GM19324 (cell line): ENCODE measurements at regions not wholly inside any gene's neighbourhood (a gene's known extent, or its start where the extent isn't known, plus 50 kb on each side); places are given as distances from the start of the nearest gene placed in this dataset.
"Not testable (repeated sequence)": the region's sequence is repeated elsewhere in the genome, so short reads cannot be mapped to it uniquely, and the experiment has no call there.

Experiments
- ATAC-seq: cut with Tn5 transposase; IDR thresholded peaks from one replicate; pipeline ENCODE4 v1.9.1; 2021; ENCODE audit warnings: mild to moderate bottlenecking, moderate library complexity; ENCODE audit not compliant: unreplicated experiment, low FRiP score

DNA sequence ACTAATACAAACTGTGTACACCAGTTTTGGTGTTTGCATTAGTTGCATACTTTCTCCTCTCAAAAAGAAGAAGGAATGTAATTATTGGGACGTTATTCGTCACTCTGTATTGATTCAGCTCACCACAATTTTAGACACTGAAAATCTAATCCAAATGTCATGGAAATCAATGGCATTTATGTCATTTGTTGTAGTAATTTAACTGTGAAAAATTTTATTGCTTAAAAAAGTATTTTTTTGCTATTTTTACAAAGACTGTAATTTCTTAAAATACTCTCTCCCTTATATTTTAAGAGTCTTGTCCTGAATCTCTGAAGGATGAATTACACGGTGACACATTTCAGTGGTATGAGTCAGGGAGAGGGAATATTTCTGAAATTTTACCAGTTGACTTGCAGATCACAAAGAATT lies 2117.6 kb downstream of the PCDH9 start:
- ATAC-seq, result no peak

DNA sequence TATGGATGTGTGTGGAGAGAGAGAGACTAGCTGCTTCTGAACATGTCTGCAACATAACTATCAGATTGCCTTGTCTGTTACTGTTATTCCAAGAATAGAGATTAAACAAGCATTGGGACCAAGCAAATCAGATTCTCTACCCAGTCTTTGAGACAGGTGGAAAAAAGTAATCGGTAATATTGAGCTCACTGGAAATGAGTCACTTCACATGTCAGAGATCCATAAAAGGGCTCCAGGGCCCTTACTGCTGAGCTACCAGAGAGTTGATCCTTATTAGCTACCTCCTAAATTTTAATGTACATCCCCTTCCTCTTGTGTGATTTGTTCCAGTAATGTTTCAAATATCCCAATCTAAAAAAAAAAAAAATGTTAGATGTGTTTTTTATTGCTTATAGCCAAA lies 2118.0 kb downstream of the PCDH9 start:
- no peak for ATAC-seq

DNA sequence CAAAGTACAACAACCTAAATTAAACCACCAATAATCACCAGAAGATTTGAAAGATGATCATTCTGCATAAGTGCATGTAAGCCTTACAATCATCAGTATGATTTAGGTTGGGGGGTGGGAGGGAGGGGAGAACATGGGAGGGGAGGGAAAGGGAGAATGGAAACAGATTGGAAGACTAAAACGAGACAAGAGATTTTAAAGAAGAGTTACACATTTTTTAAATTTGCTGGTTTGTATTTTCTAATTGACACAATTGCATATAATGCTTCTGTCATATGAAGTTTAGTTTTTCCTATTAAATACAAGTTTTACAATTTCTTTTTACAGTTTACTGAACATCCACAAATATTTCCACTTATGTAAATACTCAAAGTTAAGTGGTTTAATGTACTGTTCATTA lies 2118.9 kb downstream of the PCDH9 start:
- no peak for ATAC-seq

DNA sequence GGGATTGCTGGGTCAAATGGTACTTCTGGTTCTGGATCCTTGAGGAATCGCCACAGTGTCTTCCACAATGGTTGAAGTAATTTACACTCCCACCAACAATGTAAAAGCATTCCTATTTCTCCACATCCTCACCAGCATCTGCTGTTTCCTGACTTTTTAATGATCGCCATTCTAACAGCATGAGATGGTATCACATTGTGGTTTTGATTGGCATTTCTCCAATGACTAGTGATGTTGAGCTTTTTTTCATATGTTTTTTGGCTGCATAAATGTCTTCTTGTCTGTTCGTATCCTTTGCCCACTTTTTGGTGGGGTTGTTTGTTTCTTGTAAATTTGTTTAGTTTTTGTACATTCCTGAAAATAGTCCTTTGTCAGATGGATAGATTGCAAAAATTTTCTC lies 2125.7 kb downstream of the PCDH9 start:
- not testable (repeated sequence) for ATAC-seq

DNA sequence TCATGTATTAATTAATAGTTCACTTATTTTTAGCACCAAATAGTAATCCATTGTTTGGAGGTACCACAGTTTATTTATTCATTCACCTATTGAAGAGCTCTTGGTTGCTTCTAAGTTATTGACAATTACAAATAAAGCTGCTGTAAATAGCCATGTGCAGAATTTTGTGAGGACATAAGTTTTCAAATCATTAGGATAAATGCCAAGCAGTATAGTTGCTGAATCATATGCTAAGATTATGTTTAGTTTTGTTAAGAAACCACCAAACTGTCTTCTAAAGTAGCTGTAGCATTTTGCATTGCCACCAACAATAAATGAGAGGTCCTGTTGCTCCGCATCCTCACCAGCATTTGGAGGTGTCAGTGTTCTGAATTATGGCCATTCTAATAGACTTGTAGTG lies 2126.8 kb downstream of the PCDH9 start:
- ATAC-seq, result no peak

DNA sequence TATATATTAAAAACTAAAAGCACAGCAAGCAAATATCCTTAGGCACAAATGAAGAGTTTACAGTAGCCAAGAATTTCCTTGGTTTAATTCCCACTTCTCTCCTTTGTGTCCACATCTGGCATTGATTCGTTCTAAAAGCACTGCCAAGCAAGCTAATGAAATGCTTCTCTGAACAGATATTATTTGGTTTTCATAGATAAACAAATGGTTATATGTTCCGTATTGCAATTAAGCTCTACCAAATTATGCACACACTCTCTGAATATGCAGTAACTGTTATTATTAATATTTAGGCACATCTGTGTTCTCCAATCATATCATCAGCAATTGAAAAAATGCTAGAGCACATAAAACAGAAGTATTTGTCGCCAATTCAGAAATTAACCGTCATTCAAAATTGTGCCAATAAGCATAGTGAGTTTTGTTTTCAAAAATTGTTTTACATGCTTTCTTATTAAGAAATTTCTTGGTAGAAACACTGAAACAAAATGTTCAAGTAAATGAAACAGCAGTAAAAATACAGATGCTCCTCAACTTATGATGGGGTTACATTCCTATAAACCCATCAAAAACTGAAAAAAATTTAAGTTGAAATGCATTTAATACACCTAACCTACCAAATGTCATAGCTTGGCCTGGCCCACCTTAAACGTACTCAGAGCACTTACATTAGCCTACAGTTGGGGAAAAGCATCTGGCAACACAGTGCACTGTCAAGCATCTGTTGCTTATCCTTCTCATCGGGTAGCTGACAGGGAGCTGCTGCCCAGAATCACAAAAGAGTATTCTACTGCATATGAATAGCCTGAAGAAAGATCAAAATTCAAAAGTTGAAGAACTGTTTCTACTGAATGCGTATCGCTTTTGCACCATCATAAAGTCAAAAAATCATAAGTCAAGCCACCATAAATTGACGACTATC lies 2134.7 kb downstream of the PCDH9 start:
- no peak for ATAC-seq

DNA sequence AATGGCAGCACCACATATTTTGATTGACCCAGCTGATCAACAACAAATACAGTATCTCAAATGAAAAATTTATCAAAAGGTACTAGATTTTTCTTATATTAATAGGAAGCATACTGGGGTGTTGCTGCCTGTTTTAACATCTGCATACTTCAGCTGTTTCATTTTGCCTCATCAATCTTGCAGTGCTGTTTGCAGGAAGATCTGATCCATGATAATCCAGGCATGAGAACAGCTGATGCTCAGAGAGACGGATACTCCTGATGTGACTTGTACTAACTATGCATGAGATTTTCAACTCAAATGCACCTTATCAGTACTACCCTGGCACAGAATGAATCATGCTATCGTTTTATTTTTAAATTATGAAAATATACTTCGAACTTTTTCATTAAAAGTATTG lies 2136.8 kb downstream of the PCDH9 start:
- ATAC-seq, result no peak

DNA sequence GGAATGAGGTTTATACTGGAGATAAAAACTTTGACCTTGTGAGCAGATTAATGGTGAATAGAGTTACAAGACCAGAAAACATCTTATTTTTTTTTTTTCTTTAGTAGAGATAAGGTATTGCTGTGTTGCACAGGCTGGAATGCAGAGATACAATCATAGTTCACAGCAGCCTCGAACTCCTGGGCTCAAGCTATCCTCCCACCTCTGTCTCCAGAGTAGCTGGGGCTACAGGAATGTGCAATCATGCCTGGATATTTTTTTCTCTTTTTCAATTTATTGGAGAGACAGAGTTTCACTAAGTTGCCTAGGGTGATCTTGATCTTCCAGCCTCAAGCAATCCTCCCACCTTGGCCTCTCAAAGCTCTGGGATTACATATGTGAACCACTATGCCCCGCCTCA lies 2139.1 kb downstream of the PCDH9 start:
- no peak for ATAC-seq

DNA sequence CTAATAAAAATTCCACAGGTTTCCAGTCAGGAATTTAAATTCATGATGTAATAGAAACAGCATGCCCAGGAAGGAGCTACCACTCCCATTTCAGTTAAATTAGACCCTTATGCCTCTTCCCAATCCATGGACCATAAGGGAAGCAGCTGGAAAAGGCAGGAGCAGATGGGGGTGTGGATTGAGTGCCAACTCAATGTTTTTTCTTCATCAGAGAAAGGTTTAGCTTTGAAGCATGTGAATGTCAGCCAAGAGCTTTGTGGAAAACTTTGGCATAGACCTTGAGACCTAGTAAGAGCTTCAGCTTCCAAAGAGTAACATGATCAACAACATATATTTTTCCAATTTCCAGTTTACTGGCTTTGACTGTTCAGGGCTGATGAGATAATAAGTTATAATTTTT lies 2139.9 kb downstream of the PCDH9 start:
- ATAC-seq, result no peak

DNA sequence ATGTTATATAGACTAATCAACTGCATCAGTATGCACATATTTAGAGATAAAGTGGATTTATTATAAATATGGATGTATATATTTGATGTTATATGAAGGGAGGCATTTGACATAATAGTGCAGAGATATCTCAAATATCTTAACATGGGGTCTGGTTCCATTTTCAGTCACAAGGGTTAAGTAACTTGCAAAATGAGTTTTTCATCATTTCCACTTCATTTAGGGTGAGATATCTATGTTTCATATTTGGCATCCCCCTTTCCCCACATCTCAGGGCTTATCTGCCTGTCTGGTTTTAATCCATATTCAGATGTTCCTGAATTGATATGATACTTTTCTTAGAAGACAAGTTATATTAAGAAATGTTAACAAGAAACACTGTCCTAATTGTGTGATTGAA lies 2141.2 kb downstream of the PCDH9 start:
- ATAC-seq, result no peak

DNA sequence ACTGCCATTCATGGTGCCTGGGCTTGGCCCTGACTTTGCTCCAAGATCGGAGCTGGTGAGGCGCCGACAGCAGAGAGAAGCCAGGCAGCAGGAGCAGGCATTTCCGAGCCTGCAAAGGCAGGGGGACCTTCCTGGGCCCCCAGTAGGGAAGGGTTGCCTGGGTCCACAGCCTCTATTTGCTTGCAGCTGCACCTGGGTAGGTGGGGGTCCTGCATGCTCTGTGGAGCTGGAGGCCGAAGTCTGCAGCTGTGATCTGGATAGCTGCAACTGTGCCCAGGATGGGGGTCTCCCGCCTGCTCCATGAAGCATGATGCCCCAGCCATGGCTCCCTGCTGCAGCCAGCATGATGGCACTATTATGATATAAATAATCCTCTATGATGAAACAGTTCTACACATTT lies 2144.2 kb downstream of the PCDH9 start:
- ATAC-seq, result no peak

DNA sequence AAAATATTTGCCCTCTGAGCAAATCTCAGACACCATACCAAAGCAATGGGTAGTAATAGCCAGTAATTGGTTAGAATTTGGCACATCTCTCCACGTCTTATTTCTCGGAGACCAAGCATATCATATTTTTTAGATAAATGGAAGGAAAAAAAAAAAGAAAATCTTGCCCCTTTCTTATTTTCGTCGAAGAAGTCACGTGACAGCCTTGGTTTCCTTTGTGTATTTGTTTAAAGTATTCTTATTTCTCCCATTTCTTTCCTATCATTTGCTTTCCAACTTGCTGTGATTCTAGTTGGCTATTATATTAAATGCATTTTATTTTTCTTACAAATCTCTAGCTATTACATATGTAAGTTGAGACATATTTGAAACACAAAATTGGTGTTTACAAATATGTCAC lies 2155.9 kb downstream of the PCDH9 start:
- ATAC-seq, result no peak

DNA sequence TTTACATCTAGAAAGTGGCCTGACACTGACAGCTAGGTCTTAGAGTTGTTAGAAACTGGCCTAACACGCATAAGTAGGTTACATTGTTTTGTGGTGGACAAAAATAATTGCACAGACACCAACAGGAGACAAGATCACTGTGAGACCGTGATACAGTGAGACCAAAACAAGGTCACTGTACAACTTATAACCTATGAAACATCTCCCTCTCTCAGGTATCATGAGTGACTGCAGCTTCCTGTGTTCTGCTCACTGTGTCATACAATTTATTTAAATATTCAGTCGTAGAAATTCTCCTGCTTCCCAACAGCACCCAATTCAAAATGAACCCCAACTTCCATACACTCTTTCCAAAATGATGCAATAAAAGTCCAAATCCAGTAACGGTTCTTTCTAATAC lies 2165.2 kb downstream of the PCDH9 start:
- ATAC-seq, result no peak

DNA sequence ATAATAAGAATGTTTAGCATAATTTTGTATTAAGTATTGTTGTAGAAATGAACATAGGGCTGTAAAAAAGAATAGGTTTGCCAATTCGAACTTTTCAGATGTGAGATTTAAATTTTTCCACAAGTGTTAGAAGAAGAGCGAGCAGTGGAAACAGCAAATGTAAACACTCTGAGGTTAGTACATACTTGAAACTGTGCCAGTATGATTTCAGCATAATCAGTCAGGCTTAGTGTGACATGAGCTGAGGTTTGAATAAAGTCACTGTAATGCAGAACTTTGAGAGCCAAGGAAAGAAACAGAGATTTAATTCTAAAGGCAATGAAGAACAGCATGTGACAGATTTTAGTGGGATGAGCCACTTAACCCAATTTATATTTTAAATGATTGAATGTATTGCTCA lies 2166.4 kb downstream of the PCDH9 start:
- no peak for ATAC-seq

DNA sequence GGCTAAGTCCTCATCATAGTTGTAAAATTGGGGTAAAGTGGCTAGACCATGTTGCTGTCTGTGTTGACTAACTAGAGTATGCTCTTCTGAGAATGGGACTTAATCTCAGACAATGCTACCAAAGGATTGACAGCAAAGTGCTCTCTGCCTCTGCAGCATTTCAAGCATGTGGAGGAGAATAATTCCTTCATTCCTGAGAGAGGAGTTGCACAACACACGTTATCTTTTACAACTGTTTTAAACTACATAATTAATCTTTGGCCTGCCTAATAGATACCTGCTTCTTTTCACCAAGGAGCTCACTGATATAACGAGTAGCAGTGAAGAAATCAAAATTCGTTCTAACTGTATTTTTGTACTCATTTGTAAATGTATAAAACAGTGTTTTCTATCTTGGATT lies 2172.2 kb downstream of the PCDH9 start:
- no peak for ATAC-seq

DNA sequence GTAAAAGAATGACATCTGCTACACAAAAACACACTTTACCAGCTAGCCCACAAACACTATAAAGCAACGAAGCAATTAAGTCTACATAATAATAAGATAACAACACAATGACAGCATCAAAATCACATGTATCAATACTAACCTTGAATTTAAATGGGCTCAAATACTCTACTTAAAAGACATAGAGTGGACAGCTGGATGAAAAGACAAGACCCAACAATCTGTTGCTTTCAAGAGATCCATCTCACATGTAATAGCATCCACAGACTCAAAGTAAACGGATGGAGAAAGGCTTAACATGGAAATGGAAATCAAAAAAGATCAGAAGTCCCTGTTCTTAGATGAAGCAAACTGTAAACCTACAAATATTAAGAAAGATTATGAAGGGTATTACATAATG lies 2175.9 kb downstream of the PCDH9 start:
- ATAC-seq, result no peak

DNA sequence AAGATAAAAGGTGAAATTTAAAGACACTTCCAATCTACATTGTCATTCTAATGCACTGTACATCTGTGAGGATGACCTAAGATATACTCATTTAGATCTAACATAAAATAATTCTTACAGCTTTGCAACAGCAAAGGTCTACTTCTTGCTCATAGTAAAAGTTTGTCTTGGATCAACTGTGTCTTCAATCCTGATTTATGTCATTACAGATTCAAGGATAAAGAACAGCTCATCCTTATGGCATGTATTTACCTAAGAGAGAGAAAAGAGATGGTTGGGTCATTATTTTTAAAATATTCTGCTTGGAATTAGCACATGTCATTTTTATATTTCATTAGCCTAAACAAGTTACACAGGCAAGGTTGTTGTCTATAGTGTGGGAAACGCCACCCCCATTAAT lies 2193.1 kb downstream of the PCDH9 start:
- no peak for ATAC-seq

DNA sequence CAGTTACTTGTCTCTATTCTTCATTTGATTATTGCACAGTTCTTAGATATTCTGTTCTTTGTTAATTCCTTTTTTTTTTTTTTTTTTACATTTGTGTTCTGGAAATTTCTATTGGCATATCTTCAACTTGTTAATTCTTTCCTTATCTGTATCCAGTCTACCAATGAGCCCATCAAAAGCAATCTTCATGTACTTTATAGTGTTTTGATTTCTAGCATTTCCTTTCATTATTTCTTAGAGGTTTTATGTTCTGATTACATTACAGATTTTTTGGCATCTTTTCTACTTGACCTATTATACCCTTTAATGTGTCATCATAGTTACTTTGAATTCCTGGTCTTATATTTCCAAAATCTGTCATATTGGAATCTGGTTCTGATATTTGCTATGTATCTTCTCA lies 2194.8 kb downstream of the PCDH9 start:
- ATAC-seq, result no peak

DNA sequence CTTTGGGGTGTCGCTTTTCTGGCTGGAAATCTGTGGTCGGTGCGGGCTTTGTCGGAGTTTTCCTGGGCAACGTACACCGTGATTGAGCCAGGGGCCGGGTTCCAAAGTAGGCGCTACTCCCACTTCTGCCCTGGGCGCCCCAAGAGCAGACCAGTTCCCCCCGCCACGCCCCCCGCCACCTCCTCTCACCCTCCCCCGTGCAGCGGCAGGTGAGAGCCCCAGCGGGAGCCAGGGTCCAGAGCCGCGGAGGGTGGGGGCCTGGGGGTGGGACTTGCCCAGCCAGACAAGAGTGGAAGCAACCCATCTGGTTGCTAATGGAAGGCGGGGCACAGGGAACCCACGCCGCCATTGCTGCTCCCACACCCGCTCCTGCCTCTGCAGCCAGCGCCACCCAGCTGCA lies 2195.9 kb downstream of the PCDH9 start:
- ATAC-seq, result no peak

DNA sequence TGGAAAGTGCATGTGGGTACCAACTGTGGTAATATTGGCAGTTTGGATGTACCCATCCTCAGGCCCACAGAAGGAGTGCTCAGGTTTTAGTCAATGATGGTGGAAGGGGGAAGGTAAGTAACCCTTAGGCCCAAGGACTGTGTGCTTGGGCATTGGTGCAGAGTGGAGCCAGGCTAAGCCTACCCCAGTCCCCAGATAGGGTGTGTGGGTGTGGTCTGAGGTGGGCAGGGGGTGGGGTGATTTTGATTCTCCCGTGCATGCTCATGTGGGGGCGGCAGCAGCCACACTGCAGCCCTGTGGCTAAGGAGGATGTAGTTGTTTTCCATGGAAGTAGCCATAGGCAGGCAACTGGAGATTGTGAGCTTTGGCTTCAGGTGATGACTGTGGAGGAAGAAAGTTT lies 2197.3 kb downstream of the PCDH9 start:
- ATAC-seq, result no peak

DNA sequence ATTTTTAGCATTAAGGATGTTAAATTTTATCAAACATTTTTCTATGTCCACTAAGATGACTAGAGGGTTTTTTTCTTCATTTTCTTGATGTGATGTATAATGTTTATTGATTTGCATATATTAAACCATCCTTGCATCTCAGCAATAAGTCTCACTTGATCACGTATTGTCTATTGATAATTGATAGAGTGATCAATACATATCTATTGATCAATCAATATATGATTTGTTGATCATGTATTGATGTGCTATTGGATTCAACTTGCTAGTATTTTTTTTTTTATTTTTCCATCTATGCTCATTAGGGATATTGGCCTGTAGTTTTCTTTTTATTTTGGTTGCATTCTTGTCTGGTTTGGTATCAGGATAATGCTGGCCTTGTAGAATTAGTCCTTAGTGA lies 2202.0 kb downstream of the PCDH9 start:
- ATAC-seq, result no peak

DNA sequence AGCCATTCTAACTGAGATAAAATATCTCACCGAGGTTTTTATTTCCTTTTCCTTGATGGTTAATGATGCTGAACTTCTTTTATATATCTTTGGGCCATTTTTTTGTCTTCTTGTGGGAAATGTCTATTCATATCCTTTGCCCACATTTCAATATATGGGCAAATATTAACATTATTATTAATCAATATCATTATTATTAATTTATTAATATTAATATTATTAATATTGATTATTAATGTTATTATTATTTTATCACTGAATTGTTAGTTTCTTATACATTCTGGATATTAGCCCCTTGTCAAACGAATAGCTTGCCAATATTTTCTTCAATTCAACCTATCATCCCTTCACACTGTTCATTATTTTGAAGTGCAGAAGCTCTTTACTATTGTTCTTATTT lies 2203.6 kb downstream of the PCDH9 start:
- no peak for ATAC-seq

DNA sequence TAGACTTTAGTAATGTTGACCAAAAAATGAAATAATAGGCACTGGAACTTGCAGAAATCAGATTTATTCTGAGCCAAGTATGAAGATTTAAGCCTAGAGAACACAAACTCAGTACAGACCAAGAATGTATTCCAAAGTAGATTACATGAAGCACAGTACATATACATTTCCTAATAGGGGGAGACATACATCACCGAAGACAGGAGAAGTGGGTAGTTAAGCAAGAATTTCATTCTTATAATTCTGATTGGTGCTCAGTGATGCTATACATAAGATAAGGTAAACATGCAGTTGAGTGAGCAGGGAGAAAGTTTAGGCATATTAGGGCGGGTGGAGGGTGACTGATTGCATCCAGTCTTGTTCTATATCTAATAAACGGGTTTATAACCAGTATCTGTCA lies 2218.8 kb downstream of the PCDH9 start:
- ATAC-seq, result no peak
